SK-N-SH (cell line): ENCODE measurements at regions not wholly inside any gene's neighbourhood (a gene's known extent, or its start where the extent isn't known, plus 50 kb on each side); places are given as distances from the start of the nearest gene placed in this dataset.

Experiments used
- CTCF ChIA-PET: fragments of 300-600, 350-600 bp; formaldehyde crosslinking; extraction: SDS; loops from one replicate; lab custom pipeline; 2021; lab: Yijun Ruan, JAX
- POLR2A ChIA-PET: fragments of 350-600 bp; sonication (Branson Sonifier 250); formaldehyde crosslinking; extraction: SDS; loops from one replicate; lab custom pipeline; 2020; ENCODE audit warnings: antibody characterized with exemption, inconsistent platforms; lab: Yijun Ruan, JAX
- DNase-seq: peaks from one replicate; pipeline ENCODE4 v3.0.0; 2012
- H2AFZ ChIP-seq: fragments of 200-600 bp; sonication (generic); 2 replicates; pipeline ENCODE4 v1.8.1; 2016; ENCODE audit warnings: antibody characterized with exemption, mild to moderate bottlenecking, low read depth
- H3F3A ChIP-seq: fragments of 200-600 bp; sonication (generic); replicated peaks from 2 replicates; pipeline ENCODE3; 2016; ENCODE audit warnings: antibody characterized with exemption, mild to moderate bottlenecking; ENCODE audit not compliant: insufficient read depth
- H3K27ac ChIP-seq, 2 experiments: fragments of 200-500 bp in 1 of 2; fragments of 200-600 bp in 1 of 2; sonication (Bioruptor generic) in 1 of 2; sonication (generic), shearing (Covaris generic) in 1 of 2; 2 replicates each; pipeline versions ENCODE4 v1.5.1 to v1.6.1; 2014 to 2016; ENCODE audit warnings: low read depth in 2 of 2, inconsistent platforms in 1 of 2, low read length in 1 of 2, mild to moderate bottlenecking in 1 of 2, mixed read lengths in 1 of 2
- H3K27me3 ChIP-seq: fragments of 200-600 bp; sonication (generic), shearing (Covaris generic); 2 replicates; pipeline ENCODE4 v1.6.1; 2016; ENCODE audit warnings: mixed run types; ENCODE audit not compliant: insufficient read depth
- H3K36me3 ChIP-seq, 2 experiments: fragments of 200-500 bp in 1 of 2; fragments of 200-600 bp in 1 of 2; sonication (Bioruptor generic) in 1 of 2; sonication (generic) in 1 of 2; replicated peaks in 1 of 2; 2 replicates each; pipeline versions ENCODE3 to v1.5.1; 2014 to 2016; ENCODE audit warnings: low read length in 1 of 2, mild to moderate bottlenecking in 1 of 2; ENCODE audit not compliant: insufficient read depth in 2 of 2, control insufficient read depth in 1 of 2
- H3K4me1 ChIP-seq, 2 experiments: fragments of 200-500 bp in 1 of 2; fragments of 200-600 bp in 1 of 2; sonication (Bioruptor generic) in 1 of 2; sonication (generic), shearing (Covaris generic) in 1 of 2; 2 replicates each; pipeline versions ENCODE4 v1.5.1 to v1.6.1; 2014 to 2016; ENCODE audit warnings: low read depth in 1 of 2, low read length in 1 of 2, mixed run types in 1 of 2; ENCODE audit not compliant: insufficient read depth in 2 of 2, control insufficient read depth in 1 of 2
- H3K4me2 ChIP-seq: fragments of 200-600 bp; sonication (generic), shearing (Covaris generic); 2 replicates; pipeline ENCODE4 v1.6.1; 2017; ENCODE audit warnings: mixed run types
- H3K4me3 ChIP-seq, 2 experiments: fragments of 200-500 bp in 1 of 2; fragments of 200-600 bp in 1 of 2; sonication (Bioruptor generic) in 1 of 2; sonication (generic), shearing (Covaris generic) in 1 of 2; 2 replicates each; pipeline versions ENCODE4 v1.5.1 to v1.8.1; 2014 to 2016; ENCODE audit warnings: low read depth in 2 of 2, inconsistent platforms in 1 of 2, low read length in 1 of 2, mild to moderate bottlenecking in 1 of 2, mixed read lengths in 1 of 2, moderate library complexity in 1 of 2
- H3K79me2 ChIP-seq: fragments of 200-600 bp; sonication (generic); 2 replicates; pipeline ENCODE4 v1.8.1; 2017; ENCODE audit warnings: mild to moderate bottlenecking; ENCODE audit not compliant: insufficient read depth
- H3K9ac ChIP-seq: fragments of 200-600 bp; sonication (generic); 2 replicates; pipeline ENCODE4 v1.6.1; 2017; ENCODE audit warnings: mixed run types
- H3K9me2 ChIP-seq: fragments of 200-600 bp; sonication (generic); 2 replicates; pipeline ENCODE4 v1.6.1; 2017; ENCODE audit warnings: mixed run types
- H3K9me3 ChIP-seq: fragments of 200-600 bp; sonication (generic); 2 replicates; pipeline ENCODE4 v1.6.1; 2017; ENCODE audit warnings: mixed run types, mild to moderate bottlenecking, moderate library complexity
- H4K20me1 ChIP-seq: fragments of 200-600 bp; sonication (generic); 2 replicates; pipeline ENCODE4 v1.6.1; 2017; ENCODE audit warnings: mild to moderate bottlenecking, mixed run types; ENCODE audit not compliant: insufficient read depth
- CHD2 ChIP-seq: fragments of 150-350 bp; IDR thresholded peaks from 2 replicates; pipeline ENCODE4 v1.6.1; 2018; ENCODE audit warnings: low read length; ENCODE audit not compliant: partially characterized antibody
- FOXJ3 ChIP-seq: sonication (generic); formaldehyde crosslinking; IDR thresholded peaks from 2 replicates; pipeline ENCODE4 v1.5.1; 2020; ENCODE audit warnings: mild to moderate bottlenecking, missing genetic modification reagents
- IRF3 ChIP-seq: fragments of 150-350 bp; IDR thresholded peaks from 2 replicates; pipeline ENCODE4 v1.6.1; 2016; ENCODE audit warnings: mild to moderate bottlenecking, low read depth, low read length
- MAX ChIP-seq: IDR thresholded peaks from 2 replicates; pipeline ENCODE4 v1.4.0; 2012; ENCODE audit warnings: low read depth
- MEF2A ChIP-seq: IDR thresholded peaks from 2 replicates; pipeline ENCODE4 v1.4.0; 2012; ENCODE audit warnings: low read depth, borderline replicate concordance
- MXI1 ChIP-seq: IDR thresholded peaks from 2 replicates; pipeline ENCODE4 v1.6.1; 2012; ENCODE audit warnings: mild to moderate bottlenecking, low read depth, low read length, improper control_type of control experiment
- RAD21 ChIP-seq: IDR thresholded peaks from 2 replicates; pipeline ENCODE4 v1.6.1; 2012; ENCODE audit warnings: mild to moderate bottlenecking, low read length
- RCOR1 ChIP-seq: fragments of 150-350 bp; IDR thresholded peaks from 2 replicates; pipeline ENCODE4 v1.6.1; 2017; ENCODE audit warnings: antibody characterized with exemption, low read length
- RFX5 ChIP-seq: IDR thresholded peaks from 2 replicates; pipeline ENCODE4 v1.6.1; 2012; ENCODE audit warnings: mild to moderate bottlenecking, improper control_type of control experiment, low read length
- SIN3A ChIP-seq: IDR thresholded peaks from 2 replicates; pipeline ENCODE4 v1.6.1; 2012; ENCODE audit warnings: low read depth, mild to moderate bottlenecking, low read length, moderate library complexity, borderline replicate concordance
- TAF1 ChIP-seq: IDR thresholded peaks from 2 replicates; pipeline ENCODE4 v1.6.1; 2012; ENCODE audit warnings: low read depth, mild to moderate bottlenecking, low read length, moderate library complexity, borderline replicate concordance
- TCF12 ChIP-seq: IDR thresholded peaks from 2 replicates; pipeline ENCODE4 v1.4.0; 2012
- WGBS: methylation state at CpG from one replicate; pipeline ENCODE4 v1.1.6; 2017; ENCODE audit warnings: low lambda C conversion rate; 5-methylcytosine and 5-hydroxymethylcytosine counted together

GRCh38 chr2:120850551-120850950, 114.9 kb downstream of the GLI2 start:
- 93% methylated on average over 5 of the region's 5 CpGs for WGBS
- Histone ChIP-seq H3K27me3 (no peaks in the 10 kb centered on the region), H3K27ac (no peak overlapping the region), H3F3A (no peaks in the 10 kb centered on the region), H2AFZ (no peak overlapping the region), H3K36me3 (peaks cover 0 to 12% of the 10 kb centered on the region in 2 experiments), H3K9ac (no peak overlapping the region), H3K4me1 (peaks cover 0 to 58% of the 10 kb centered on the region in 2 experiments; a peak in 1 of 4 replicates), H3K9me2 (no peaks in the 10 kb centered on the region), H4K20me1 (peaks cover 17% of the 10 kb centered on the region; the same call in 1 of the 2 replicates), H3K9me3 (no peaks in the 10 kb centered on the region), H3K79me2 (peaks cover 6% of the 10 kb centered on the region; the same call in 1 of the 2 replicates), H3K4me3 (no peak overlapping the region), H3K4me2 (no peak overlapping the region)
- no peak for DNase-seq
- ChIA-PET POLR2A (no interaction called here), CTCF (interaction anchor here (1.7 kb wide), 1 partner anchor 226 kb away, joined by 4 read pairs; no protein-coding TSS in a partner anchor)
- TF ChIP-seq MEF2A: no peak
- no peak for TF ChIP-seq IRF3
- no peak for TF ChIP-seq SIN3A
- no peak for TF ChIP-seq MAX
- no peak for TF ChIP-seq CHD2
- no peak for TF ChIP-seq MXI1
- no peak for TF ChIP-seq TAF1
- TF ChIP-seq RAD21: no peak
- no peak for TF ChIP-seq TCF12

- Histone ChIP-seq H3K4me1 (peaks cover 0 to 60% of the 10 kb centered on the region in 2 experiments; a peak in 1 of 4 replicates), H3K27ac (no peak overlapping the region), H4K20me1 (peaks cover 17% of the 10 kb centered on the region; the same call in 1 of the 2 replicates), H3K36me3 (peaks cover 0 to 12% of the 10 kb centered on the region in 2 experiments), H3K9me2 (no peaks in the 10 kb centered on the region), H2AFZ (no peak overlapping the region), H3K9me3 (no peaks in the 10 kb centered on the region), H3K27me3 (no peaks in the 10 kb centered on the region), H3K4me3 (no peak overlapping the region), H3K4me2 (no peak overlapping the region), H3K79me2 (no peaks in the 10 kb centered on the region; the same call in 1 of the 2 replicates), H3F3A (no peaks in the 10 kb centered on the region), H3K9ac (no peak overlapping the region)
- WGBS: 89% methylated on average over 3 of the region's 3 CpGs
- CTCF ChIA-PET: interaction anchor here (0.8 to 1.7 kb wide), 2 partner anchors 9 to 226 kb away, joined by 3 to 4 read pairs; no protein-coding TSS in a partner anchor
- POLR2A ChIA-PET: no interaction called here
- TF ChIP-seq RAD21 (no peak), RCOR1 (no peak), SIN3A (no peak), RFX5 (no peak), TCF12 (no peak), FOXJ3 (CRISPR knock-in tag) (no peak), MXI1 (no peak)
- no peak for DNase-seq
Measured at GRCh38 chr2:120851116-120851773, 115.6 kb downstream of the GLI2 start.
